Endodermal cell (in vitro differentiated cells): ENCODE measurements at regions not wholly inside any gene's neighbourhood (a gene's known extent, or its start where the extent isn't known, plus 50 kb on each side); places are given as distances from the start of the nearest gene placed in this dataset.

Experiments
- DNase-seq: peaks from one replicate; pipeline ENCODE4 v3.0.0-alpha.2; 2017
- H3K27ac ChIP-seq: 2 replicates; pipeline ENCODE4 v1.5.1; 2013; ENCODE audit warnings: mild to moderate bottlenecking, low read depth, low read length, moderate library complexity
- H3K27me3 ChIP-seq: 2 replicates; pipeline ENCODE4 v1.6.1; 2013; ENCODE audit warnings: mild to moderate bottlenecking, low read length, moderate library complexity; ENCODE audit not compliant: insufficient read depth, control insufficient read depth, poor library complexity, severe bottlenecking
- H3K36me3 ChIP-seq: 2 replicates; pipeline ENCODE4 v1.7.0; 2013; ENCODE audit warnings: mild to moderate bottlenecking, low read length, moderate library complexity; ENCODE audit not compliant: control insufficient read depth, insufficient read depth
- H3K4me1 ChIP-seq: one replicate; pipeline ENCODE4 v1.7.0; 2013; ENCODE audit warnings: low read length; ENCODE audit not compliant: control insufficient read depth, insufficient read depth
- H3K4me3 ChIP-seq: 2 replicates; pipeline ENCODE4 v1.5.1; 2013; ENCODE audit warnings: mild to moderate bottlenecking, low read length, moderate library complexity
- H3K9ac ChIP-seq: 2 replicates; pipeline ENCODE4 v1.6.1; 2013; ENCODE audit warnings: mild to moderate bottlenecking, low read length, moderate library complexity; ENCODE audit not compliant: poor library complexity, severe bottlenecking; ENCODE audit errors: extremely low read depth
- H3K9me3 ChIP-seq: 2 replicates; pipeline ENCODE4 v1.6.1; 2013; ENCODE audit warnings: mild to moderate bottlenecking, low read length, moderate library complexity; ENCODE audit not compliant: control insufficient read depth
- H3K27ac Mint-ChIP-seq: 2 replicates; pipeline ENCODE4 v1.8.0; 2020; ENCODE audit warnings: mixed read lengths
- H3K27me3 Mint-ChIP-seq: 2 replicates; pipeline ENCODE4 v1.8.0; 2021; ENCODE audit warnings: mild to moderate bottlenecking, mixed read lengths; ENCODE audit not compliant: insufficient read depth
- H3K36me3 Mint-ChIP-seq: 2 replicates; pipeline ENCODE4 v1.8.0; 2020; ENCODE audit warnings: low read depth, mixed read lengths
- H3K4me1 Mint-ChIP-seq: 2 replicates; pipeline ENCODE4 v1.8.0; 2020; ENCODE audit warnings: mixed read lengths
- H3K4me3 Mint-ChIP-seq: 2 replicates; pipeline ENCODE4 v1.8.0; 2020; ENCODE audit warnings: mild to moderate bottlenecking, moderate library complexity, mixed read lengths
- H3K9me3 Mint-ChIP-seq: 2 replicates; pipeline ENCODE4 v1.8.0; 2020; ENCODE audit warnings: mild to moderate bottlenecking, mixed read lengths
- CTCF ChIP-seq: fragments of 200-600 bp; sonication (generic); conservative IDR thresholded peaks from 2 replicates; pipeline ENCODE4 v1.5.0; 2021; ENCODE audit warnings: antibody characterized with exemption, mild to moderate bottlenecking
- WGBS, 2 experiments: methylation state at CpG; one replicate each; pipeline versions ENCODE4 v1.1.5 to v1.1.7; 2013; ENCODE audit warnings: missing lambda C conversion rate in 2 of 2, mixed read lengths in 1 of 2; ENCODE audit not compliant: insufficient coverage in 1 of 2, insufficient read length in 1 of 2; 5-methylcytosine and 5-hydroxymethylcytosine counted together

GRCh38 chr18:78743078-78743477 is 236.5 kb upstream of the SALL3 start:
- 92 to 100% methylated on average over 3 to 9 of the region's 9 CpGs for WGBS, 2 experiments
- no peaks in the 10 kb centered on the region for H3K9me3 Mint-ChIP-seq
- no peak overlapping the region for H3K4me3 ChIP-seq

DNA sequence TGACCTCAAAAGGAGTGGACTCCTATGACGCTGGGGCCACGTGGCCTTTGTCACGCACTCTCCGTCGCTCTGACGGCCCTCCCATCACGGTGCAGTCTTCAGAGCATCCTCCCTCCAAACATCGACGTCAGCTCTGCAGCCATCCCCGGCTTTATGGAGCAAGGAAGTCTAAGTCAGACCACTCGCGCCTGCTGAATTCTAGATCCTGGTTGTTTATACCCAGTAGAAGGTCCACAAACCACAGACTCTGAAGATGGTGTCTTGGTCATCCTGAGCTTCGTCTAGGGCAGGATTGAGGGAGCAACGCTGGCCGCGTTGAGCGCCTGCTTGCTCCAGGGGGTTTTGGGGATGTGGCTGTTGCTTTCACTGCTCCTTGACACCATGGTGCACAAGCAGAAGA is 228.0 kb upstream of the SALL3 start:
- H3K27me3 ChIP-seq, result no peaks in the 10 kb centered on the region
- no peak overlapping the region for H3K4me3 ChIP-seq
- peak; percentile 12 for DNase-seq
- Mint-ChIP-seq H3K9me3 (no peaks in the 10 kb centered on the region), H3K27ac (no peak overlapping the region), H3K4me1 (no peaks in the 10 kb centered on the region), H3K36me3 (no peaks in the 10 kb centered on the region), H3K27me3 (no peaks in the 10 kb centered on the region), H3K4me3 (no peak overlapping the region)
- no peak overlapping the region for H3K9ac ChIP-seq
- TF ChIP-seq CTCF, result no peak
- no peak overlapping the region for H3K27ac ChIP-seq
- no peaks in the 10 kb centered on the region for H3K9me3 ChIP-seq
- no peaks in the 10 kb centered on the region for H3K4me1 ChIP-seq
- no peaks in the 10 kb centered on the region for H3K36me3 ChIP-seq
- WGBS, 2 experiments, result 92 to 98% methylated on average over 13 to 17 of the region's 17 CpGs

More at GRCh38 chr18:78743078-78743477, 236.5 kb upstream of the SALL3 start:
- no peaks in the 10 kb centered on the region for H3K36me3 Mint-ChIP-seq
- no peak for TF ChIP-seq CTCF
- no peak for DNase-seq
- Histone ChIP-seq H3K9me3 (no peaks in the 10 kb centered on the region), H3K27me3 (no peaks in the 10 kb centered on the region), H3K4me1 (no peaks in the 10 kb centered on the region), H3K27ac (no peak overlapping the region), H3K9ac (no peak overlapping the region), H3K36me3 (no peaks in the 10 kb centered on the region)
- no peaks in the 10 kb centered on the region for H3K4me1 Mint-ChIP-seq
- peaks cover 1% of the 10 kb centered on the region for H3K27me3 Mint-ChIP-seq
- H3K27ac Mint-ChIP-seq, result no peak overlapping the region
- H3K4me3 Mint-ChIP-seq, result no peak overlapping the region

DNA sequence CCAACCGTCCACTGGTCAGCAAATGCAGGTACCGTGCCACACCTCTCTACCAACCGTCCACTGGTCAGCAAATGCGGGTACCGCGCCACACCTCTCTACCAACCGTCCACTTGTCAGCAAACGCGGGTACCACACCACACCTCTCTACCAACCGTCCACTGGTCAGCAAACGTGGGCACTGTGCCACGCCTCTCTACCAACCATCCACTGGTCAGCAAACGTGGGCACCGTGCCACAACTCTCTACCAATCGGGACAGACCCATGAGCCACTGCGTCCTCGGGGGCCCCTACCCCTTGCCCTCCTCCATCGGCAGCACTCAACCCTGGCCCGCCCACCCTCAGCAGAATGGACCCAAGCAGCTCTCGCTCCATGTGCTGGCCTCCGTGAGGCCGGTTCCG is 226.4 kb upstream of the SALL3 start:
- Histone ChIP-seq H3K27me3 (no peaks in the 10 kb centered on the region), H3K4me1 (no peaks in the 10 kb centered on the region), H3K9me3 (no peaks in the 10 kb centered on the region), H3K9ac (no peak overlapping the region), H3K4me3 (no peak overlapping the region), H3K27ac (no peak overlapping the region), H3K36me3 (no peaks in the 10 kb centered on the region)
- H3K27ac Mint-ChIP-seq, result no peak overlapping the region
- WGBS, 2 experiments, result 93 to 96% methylated on average over 5 to 23 of the region's 23 CpGs
- H3K4me3 Mint-ChIP-seq, result no peak overlapping the region
- no peaks in the 10 kb centered on the region for H3K9me3 Mint-ChIP-seq
- H3K36me3 Mint-ChIP-seq, result no peaks in the 10 kb centered on the region
- TF ChIP-seq CTCF, result no peak
- H3K4me1 Mint-ChIP-seq, result no peaks in the 10 kb centered on the region
- peak; percentile 36 for DNase-seq
- H3K27me3 Mint-ChIP-seq, result no peaks in the 10 kb centered on the region
